ENCODE measurements at regions not wholly inside any gene's neighbourhood (a gene's known extent, or its start where the extent isn't known, plus 50 kb on each side); places are given as distances from the start of the nearest gene placed in this dataset.
"Not testable (repeated sequence)": the region's sequence is repeated elsewhere in the genome, so short reads cannot be mapped to it uniquely, and the experiment has no call there.

- DNase-seq: no peak
Measured at GRCh38 chr7:86002858-86003257, 640.9 kb upstream of the GRM3 start.

GRCh38 chr7:85997515-85997914 lies 646.2 kb upstream of the GRM3 start:
- DNase-seq: no peak

- no peak for DNase-seq
Measured at GRCh38 chr7:85995101-85995500, 648.6 kb upstream of the GRM3 start.

- DNase-seq: no peak
Measured at GRCh38 chr7:85980740-85981139, 663.0 kb upstream of the GRM3 start.

GRCh38 chr7:85974176-85974575 lies 669.5 kb upstream of the GRM3 start:
- no peak for DNase-seq

- DNase-seq: no peak
Measured at GRCh38 chr7:85972504-85973141, 671.1 kb upstream of the GRM3 start.

- no peak for DNase-seq
Measured at GRCh38 chr7:85954961-85955360, 688.7 kb upstream of the GRM3 start.

- no peak for DNase-seq
Measured at GRCh38 chr7:85950871-85951270, 692.8 kb upstream of the GRM3 start.

GRCh38 chr7:85950418-85950817 lies 693.3 kb upstream of the GRM3 start:
- no peak for DNase-seq

- no peak for DNase-seq
Measured at GRCh38 chr7:85947767-85948166, 695.9 kb upstream of the GRM3 start.

- no peak for DNase-seq
Measured at GRCh38 chr7:85940798-85941197, 702.9 kb upstream of the GRM3 start.

GRCh38 chr7:85931919-85932318 lies 711.8 kb upstream of the GRM3 start:
- DNase-seq: no peak

GRCh38 chr7:85928500-85928899 lies 715.2 kb upstream of the GRM3 start:
- no peak for DNase-seq

- no peak for DNase-seq
Measured at GRCh38 chr7:85927226-85927625, 716.5 kb upstream of the GRM3 start.

GRCh38 chr7:85924062-85924461 lies 719.6 kb upstream of the GRM3 start:
- no peak for DNase-seq

GRCh38 chr7:85916016-85916415 lies 727.7 kb upstream of the GRM3 start:
- DNase-seq: no peak

- DNase-seq: no peak
Measured at GRCh38 chr7:85914437-85914836, 727.6 kb upstream of the SEMA3D start.

- no peak for DNase-seq
Measured at GRCh38 chr7:85908051-85908450, 721.2 kb upstream of the SEMA3D start.

GRCh38 chr7:85897967-85898366 lies 711.1 kb upstream of the SEMA3D start:
- DNase-seq: no peak

GRCh38 chr7:85896531-85896930 lies 709.7 kb upstream of the SEMA3D start:
- DNase-seq: no peak

- DNase-seq: no peak
Measured at GRCh38 chr7:85895835-85896234, 709.0 kb upstream of the SEMA3D start.

- DNase-seq: not testable (repeated sequence)
Measured at GRCh38 chr7:85891900-85892299, 705.0 kb upstream of the SEMA3D start.

- no peak for DNase-seq
Measured at GRCh38 chr7:85890244-85890811, 703.5 kb upstream of the SEMA3D start.

- DNase-seq: no peak
Measured at GRCh38 chr7:85887133-85887532, 700.3 kb upstream of the SEMA3D start.

GRCh38 chr7:85882335-85882734 lies 695.5 kb upstream of the SEMA3D start:
- DNase-seq: no peak
